H9 (cell line): ENCODE measurements at regions not wholly inside any gene's neighbourhood (a gene's known extent, or its start where the extent isn't known, plus 50 kb on each side); places are given as distances from the start of the nearest gene placed in this dataset.

Experiments used
- DNase-seq: peaks from one replicate; pipeline ENCODE4 v3.0.0-alpha.2; 2017
- H2AFZ ChIP-seq: one replicate; pipeline ENCODE4 v1.6.1; 2013; ENCODE audit warnings: mild to moderate bottlenecking, low read length, control low read depth, moderate library complexity
- H2AK5ac ChIP-seq: 2 replicates; pipeline ENCODE4 v1.6.1; 2013; ENCODE audit warnings: low read length, control low read depth, mixed read lengths; ENCODE audit not compliant: insufficient read length
- H2BK120ac ChIP-seq: one replicate; pipeline ENCODE4 v1.6.1; 2013; ENCODE audit warnings: low read depth, mild to moderate bottlenecking, low read length, control low read depth, inconsistent platforms; ENCODE audit not compliant: poor library complexity, severe bottlenecking
- H2BK12ac ChIP-seq: 2 replicates; pipeline ENCODE4 v1.6.1; 2013; ENCODE audit warnings: low read length, control low read depth, mixed read lengths, low read depth; ENCODE audit not compliant: insufficient read length
- H2BK15ac ChIP-seq: 2 replicates; pipeline ENCODE4 v1.6.1; 2013; ENCODE audit warnings: low read depth, low read length, control low read depth
- H2BK20ac ChIP-seq: one replicate; pipeline ENCODE4 v1.6.1; 2013; ENCODE audit warnings: low read depth, mild to moderate bottlenecking, low read length, control low read depth, inconsistent platforms; ENCODE audit not compliant: poor library complexity, severe bottlenecking
- H2BK5ac ChIP-seq: 2 replicates; pipeline ENCODE4 v1.6.1; 2013; ENCODE audit warnings: low read length, control low read depth, mixed read lengths; ENCODE audit not compliant: insufficient read length
- H3K14ac ChIP-seq: 2 replicates; pipeline ENCODE4 v1.6.1; 2013; ENCODE audit warnings: low read length, control low read depth; ENCODE audit not compliant: insufficient read depth
- H3K18ac ChIP-seq: 2 replicates; pipeline ENCODE4 v1.6.1; 2013; ENCODE audit warnings: low read depth, mild to moderate bottlenecking, mixed read lengths, low read length, control low read depth; ENCODE audit not compliant: insufficient read length
- H3K23ac ChIP-seq: 2 replicates; pipeline ENCODE4 v1.6.1; 2013; ENCODE audit warnings: low read length, control low read depth, mixed read lengths, low read depth; ENCODE audit not compliant: insufficient read length
- H3K23me2 ChIP-seq: 2 replicates; pipeline ENCODE4 v1.6.1; 2013; ENCODE audit warnings: low read depth, mild to moderate bottlenecking, mixed read lengths, low read length, control low read depth; ENCODE audit not compliant: insufficient read length, poor library complexity, severe bottlenecking
- H3K27ac ChIP-seq: 2 replicates; pipeline ENCODE4 v1.5.1; 2013; ENCODE audit warnings: low read length, control low read depth, mixed read lengths, low read depth; ENCODE audit not compliant: insufficient read length
- H3K27me3 ChIP-seq: 2 replicates; pipeline ENCODE4 v1.6.1; 2013; ENCODE audit warnings: low read length, control low read depth, inconsistent platforms; ENCODE audit not compliant: insufficient read depth
- H3K4ac ChIP-seq: 2 replicates; pipeline ENCODE4 v1.6.1; 2013; ENCODE audit warnings: low read depth, mild to moderate bottlenecking, control low read depth, inconsistent platforms, low read length, moderate library complexity
- H3K4me1 ChIP-seq: 2 replicates; pipeline ENCODE4 v1.6.1; 2013; ENCODE audit warnings: low read length, control low read depth, inconsistent platforms; ENCODE audit not compliant: insufficient read depth
- H3K4me2 ChIP-seq: 2 replicates; pipeline ENCODE4 v1.6.1; 2013; ENCODE audit warnings: low read length, control low read depth, mixed read lengths; ENCODE audit not compliant: insufficient read length, insufficient read depth
- H3K56ac ChIP-seq: 2 replicates; pipeline ENCODE4 v1.6.1; 2013; ENCODE audit warnings: low read depth, mild to moderate bottlenecking, mixed read lengths, low read length, control low read depth; ENCODE audit not compliant: insufficient read length
- H3K79me1 ChIP-seq: 2 replicates; pipeline ENCODE4 v1.6.1; 2013; ENCODE audit warnings: low read depth, mild to moderate bottlenecking, moderate library complexity, low read length, control low read depth, inconsistent platforms; ENCODE audit not compliant: insufficient read depth, poor library complexity, severe bottlenecking
- H3K79me2 ChIP-seq: 2 replicates; pipeline ENCODE4 v1.6.1; 2013; ENCODE audit warnings: low read length, control low read depth, inconsistent platforms; ENCODE audit not compliant: insufficient read depth
- H3K9ac ChIP-seq: 2 replicates; pipeline ENCODE4 v1.6.1; 2013; ENCODE audit warnings: low read length, control low read depth, mixed read lengths; ENCODE audit not compliant: insufficient read length; ENCODE audit errors: extremely low read depth
- H3K9me3 ChIP-seq: one replicate; pipeline ENCODE4 v1.6.1; 2013; ENCODE audit warnings: low read depth, low read length, inconsistent platforms; ENCODE audit not compliant: control insufficient read depth
- H3T11ph ChIP-seq: one replicate; pipeline ENCODE4 v1.6.1; 2013; ENCODE audit warnings: mild to moderate bottlenecking, low read length, control low read depth, inconsistent platforms
- H4K20me1 ChIP-seq: one replicate; pipeline ENCODE4 v1.6.1; 2013; ENCODE audit not compliant: control insufficient read depth, insufficient read length, insufficient read depth
- H4K5ac ChIP-seq: 2 replicates; pipeline ENCODE4 v1.6.1; 2013; ENCODE audit warnings: low read depth, mild to moderate bottlenecking, mixed read lengths, low read length, control low read depth; ENCODE audit not compliant: insufficient read length
- H4K8ac ChIP-seq: replicated peaks from 2 replicates; pipeline ENCODE4 v1.6.1; 2013; ENCODE audit warnings: low read length, control low read depth, mixed read lengths, low read depth; ENCODE audit not compliant: insufficient read length
- H4K91ac ChIP-seq: 2 replicates; pipeline ENCODE4 v1.6.1; 2013; ENCODE audit warnings: low read depth, mild to moderate bottlenecking, moderate library complexity, mixed read lengths, low read length, control low read depth; ENCODE audit not compliant: insufficient read length
- H3K27ac Mint-ChIP-seq, 3 experiments: 2 replicates in 2 of 3; 3 replicates in 1 of 3; pipeline ENCODE4 v1.8.0; 2020 to 2021; ENCODE audit warnings: mixed read lengths in 3 of 3, mild to moderate bottlenecking in 1 of 3, moderate library complexity in 1 of 3
- H3K27me3 Mint-ChIP-seq: 2 replicates; pipeline ENCODE4 v1.8.0; 2021; ENCODE audit warnings: low read depth, mild to moderate bottlenecking, moderate library complexity, mixed read lengths
- H3K36me3 Mint-ChIP-seq, 3 experiments: 2 replicates in 2 of 3; 3 replicates in 1 of 3; pipeline ENCODE4 v1.8.0; 2020 to 2021; ENCODE audit warnings: low read depth in 3 of 3, mixed read lengths in 3 of 3; ENCODE audit not compliant: insufficient read depth in 1 of 3
- H3K4me1 Mint-ChIP-seq, 2 experiments: 2 replicates each; pipeline ENCODE4 v1.8.0; 2020; ENCODE audit warnings: mixed read lengths in 2 of 2
- H3K4me3 Mint-ChIP-seq, 2 experiments: 2 replicates in 1 of 2; 3 replicates in 1 of 2; pipeline ENCODE4 v1.8.0; 2020 to 2021; ENCODE audit warnings: mild to moderate bottlenecking in 2 of 2, mixed read lengths in 2 of 2, moderate library complexity in 1 of 2
- H3K9me3 Mint-ChIP-seq, 2 experiments: 2 replicates in 1 of 2; 3 replicates in 1 of 2; pipeline ENCODE4 v1.8.0; 2020; ENCODE audit warnings: mild to moderate bottlenecking in 2 of 2, mixed read lengths in 2 of 2, moderate library complexity in 1 of 2
- WGBS: extraction: QIAGEN DNeasy Blood & Tissue Kit; methylation state at CpG from one replicate; pipeline ENCODE4 v1.1.7; 2013; ENCODE audit warnings: missing lambda C conversion rate, low lambda C conversion rate, mixed read lengths; ENCODE audit not compliant: insufficient read length; ENCODE audit errors: extremely low coverage; 5-methylcytosine and 5-hydroxymethylcytosine counted together
- TF ChIP-seq, protein P1 (sequence below): fragments of 200-600 bp; sonication (generic); conservative IDR thresholded peaks from 3 replicates; pipeline ENCODE4 v1.8.0; 2021; ENCODE audit warnings: antibody characterized with exemption, mild to moderate bottlenecking

- H3K23ac ChIP-seq = no peak overlapping the region
- no peaks in the 10 kb centered on the region for H4K20me1 ChIP-seq
- Mint-ChIP-seq H3K27ac (no peak overlapping the region), H3K36me3 (peaks cover 0 to 2% (median 0%) of the 10 kb centered on the region in 3 experiments; a peak in 1 of 7 replicates), H3K27me3 (no peaks in the 10 kb centered on the region), H3K9me3 (peaks cover 2 to 3% of the 10 kb centered on the region in 2 experiments; a peak in 2 of 5 replicates), H3K4me3 (no peak overlapping the region), H3K4me1 (no peaks in the 10 kb centered on the region)
- H3K27me3 ChIP-seq = no peaks in the 10 kb centered on the region
- H2AK5ac ChIP-seq = no peak overlapping the region
- no peak overlapping the region for H2BK20ac ChIP-seq
- H2BK120ac ChIP-seq = no peak overlapping the region
- no peak overlapping the region for H2BK15ac ChIP-seq
- no peak overlapping the region for H2BK5ac ChIP-seq
- no peak overlapping the region for H3K4ac ChIP-seq
- no peaks in the 10 kb centered on the region for H3K23me2 ChIP-seq
- H3K56ac ChIP-seq = no peak overlapping the region
- no peaks in the 10 kb centered on the region for H3K9me3 ChIP-seq
- H3T11ph ChIP-seq = no peak overlapping the region
- H4K91ac ChIP-seq = no peak overlapping the region
- no peak for DNase-seq
- H3K4me2 ChIP-seq = no peak overlapping the region
- no peak overlapping the region for H2AFZ ChIP-seq
- H3K4me1 ChIP-seq = no peaks in the 10 kb centered on the region; the same call in 1 of the 2 replicates
- no CpG with 5 or more reads among the region's 3 CpGs for WGBS
- no peaks in the 10 kb centered on the region for H3K79me1 ChIP-seq
- no peak overlapping the region for H3K9ac ChIP-seq
- no peak overlapping the region for H4K8ac ChIP-seq
- H3K27ac ChIP-seq = no peak overlapping the region
- TF ChIP-seq, protein P1, sequence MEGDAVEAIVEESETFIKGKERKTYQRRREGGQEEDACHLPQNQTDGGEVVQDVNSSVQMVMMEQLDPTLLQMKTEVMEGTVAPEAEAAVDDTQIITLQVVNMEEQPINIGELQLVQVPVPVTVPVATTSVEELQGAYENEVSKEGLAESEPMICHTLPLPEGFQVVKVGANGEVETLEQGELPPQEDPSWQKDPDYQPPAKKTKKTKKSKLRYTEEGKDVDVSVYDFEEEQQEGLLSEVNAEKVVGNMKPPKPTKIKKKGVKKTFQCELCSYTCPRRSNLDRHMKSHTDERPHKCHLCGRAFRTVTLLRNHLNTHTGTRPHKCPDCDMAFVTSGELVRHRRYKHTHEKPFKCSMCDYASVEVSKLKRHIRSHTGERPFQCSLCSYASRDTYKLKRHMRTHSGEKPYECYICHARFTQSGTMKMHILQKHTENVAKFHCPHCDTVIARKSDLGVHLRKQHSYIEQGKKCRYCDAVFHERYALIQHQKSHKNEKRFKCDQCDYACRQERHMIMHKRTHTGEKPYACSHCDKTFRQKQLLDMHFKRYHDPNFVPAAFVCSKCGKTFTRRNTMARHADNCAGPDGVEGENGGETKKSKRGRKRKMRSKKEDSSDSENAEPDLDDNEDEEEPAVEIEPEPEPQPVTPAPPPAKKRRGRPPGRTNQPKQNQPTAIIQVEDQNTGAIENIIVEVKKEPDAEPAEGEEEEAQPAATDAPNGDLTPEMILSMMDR = no peak
- no peak overlapping the region for H2BK12ac ChIP-seq
- no peak overlapping the region for H4K5ac ChIP-seq
- H3K18ac ChIP-seq = no peak overlapping the region
- H3K14ac ChIP-seq = no peak overlapping the region
- no peaks in the 10 kb centered on the region for H3K79me2 ChIP-seq
Measured at GRCh38 chr15:38789566-38789965, 225.0 kb upstream of the RASGRP1 start.
